IMR-90 (cell line): ENCODE measurements at regions not wholly inside any gene's neighbourhood (a gene's known extent, or its start where the extent isn't known, plus 50 kb on each side); places are given as distances from the start of the nearest gene placed in this dataset.

ENCODE experiments used
- ATAC-seq: fragments of 200-7000 bp; cut with Tn5 transposase; 2 replicates; pipeline ENCODE4 v1.9.1; 2020; ENCODE audit warnings: low read depth, mild to moderate bottlenecking, moderate library complexity
- BruUV-seq: library from RNA; stranded (reverse); fragments of 400-500 nt; replicated peaks from 2 replicates; lab custom pipeline; 2021; lab: Mats Ljungman, UMichigan
- CTCF ChIA-PET: fragments of 300-600 bp; formaldehyde crosslinking; extraction: SDS; loops from one replicate; lab custom pipeline; 2021; ENCODE audit warnings: antibody characterized with exemption; lab: Yijun Ruan, JAX
- POLR2A ChIA-PET: fragments of 300-600 bp; sonication (Branson Sonifier 250); formaldehyde crosslinking; loops from one replicate; lab custom pipeline; 2022; ENCODE audit warnings: antibody characterized with exemption; ENCODE audit not compliant: unreplicated experiment; lab: Charles Lee
- DNase-seq: peaks from one replicate; pipeline ENCODE4 v3.0.0; 2013
- H2AFZ ChIP-seq: replicated peaks from 2 replicates; pipeline ENCODE3; 2013; ENCODE audit warnings: low read length, mild to moderate bottlenecking; ENCODE audit not compliant: poor library complexity
- H2AK5ac ChIP-seq: 2 replicates; pipeline ENCODE4 v1.6.1; 2013; ENCODE audit warnings: low read depth, low read length, inconsistent platforms
- H2AK9ac ChIP-seq: replicated peaks from 2 replicates; pipeline ENCODE3; 2013; ENCODE audit warnings: mild to moderate bottlenecking, low read depth, low read length, moderate library complexity; ENCODE audit not compliant: poor library complexity
- H2BK120ac ChIP-seq: 2 replicates; pipeline ENCODE4 v1.6.1; 2013; ENCODE audit warnings: low read depth, low read length, inconsistent platforms
- H2BK15ac ChIP-seq: 3 replicates; pipeline ENCODE4 v1.6.1; 2013; ENCODE audit warnings: low read depth, low read length, inconsistent platforms
- H2BK20ac ChIP-seq: 2 replicates; pipeline ENCODE4 v1.6.1; 2013; ENCODE audit warnings: low read depth, mild to moderate bottlenecking, inconsistent platforms, low read length, moderate library complexity
- H2BK5ac ChIP-seq: 2 replicates; pipeline ENCODE4 v1.6.1; 2013; ENCODE audit warnings: mild to moderate bottlenecking, low read depth, low read length, inconsistent platforms; ENCODE audit not compliant: poor library complexity, severe bottlenecking
- H3K14ac ChIP-seq: replicated peaks from 2 replicates; pipeline ENCODE4 v1.6.1; 2013; ENCODE audit warnings: low read depth, low read length, inconsistent platforms
- H3K18ac ChIP-seq: 2 replicates; pipeline ENCODE4 v1.6.1; 2013; ENCODE audit warnings: low read depth, low read length, control low read depth
- H3K23ac ChIP-seq: 2 replicates; pipeline ENCODE4 v1.6.1; 2013; ENCODE audit warnings: low read depth, low read length, inconsistent platforms
- H3K27ac ChIP-seq: 2 replicates; pipeline ENCODE4 v1.5.1; 2013; ENCODE audit warnings: mild to moderate bottlenecking, control low read depth, low read length; ENCODE audit not compliant: insufficient read depth
- H3K27me3 ChIP-seq: 2 replicates; pipeline ENCODE4 v1.6.1; 2013; ENCODE audit warnings: low read length; ENCODE audit not compliant: control insufficient read depth, insufficient read depth
- H3K36me3 ChIP-seq: 2 replicates; pipeline ENCODE4 v1.6.1; 2013; ENCODE audit warnings: low read length, mixed read lengths; ENCODE audit not compliant: control insufficient read depth, insufficient read depth
- H3K4ac ChIP-seq: 2 replicates; pipeline ENCODE4 v1.6.1; 2013; ENCODE audit warnings: low read depth, low read length, inconsistent platforms
- H3K4me1 ChIP-seq: 2 replicates; pipeline ENCODE4 v1.6.1; 2013; ENCODE audit warnings: low read length, mixed read lengths; ENCODE audit not compliant: control insufficient read depth, insufficient read depth
- H3K4me2 ChIP-seq: 2 replicates; pipeline ENCODE4 v1.6.1; 2013; ENCODE audit warnings: low read depth, mild to moderate bottlenecking, control low read depth, low read length, moderate library complexity
- H3K4me3 ChIP-seq: 2 replicates; pipeline ENCODE4 v1.5.1; 2013; ENCODE audit warnings: low read depth, mild to moderate bottlenecking, control low read depth, low read length, moderate library complexity; ENCODE audit not compliant: insufficient read depth
- H3K56ac ChIP-seq: 2 replicates; pipeline ENCODE4 v1.6.1; 2013; ENCODE audit warnings: low read length, inconsistent platforms; ENCODE audit not compliant: insufficient read depth; ENCODE audit errors: extremely low read depth
- H3K79me1 ChIP-seq, 2 experiments: 2 replicates each; pipeline ENCODE4 v1.6.1; 2013; ENCODE audit warnings: low read length in 2 of 2, inconsistent platforms in 1 of 2, low read depth in 1 of 2
- H3K9ac ChIP-seq: 2 replicates; pipeline ENCODE4 v1.6.1; 2013; ENCODE audit warnings: low read depth, low read length, control low read depth
- H3K9me1 ChIP-seq: 2 replicates; pipeline ENCODE4 v1.6.1; 2013; ENCODE audit warnings: low read length, inconsistent platforms; ENCODE audit not compliant: insufficient read depth
- H3K9me3 ChIP-seq: 2 replicates; pipeline ENCODE4 v1.6.1; 2013; ENCODE audit warnings: low read length; ENCODE audit not compliant: control insufficient read depth, insufficient read depth
- H4K20me1 ChIP-seq: 2 replicates; pipeline ENCODE4 v1.6.1; 2013; ENCODE audit warnings: low read length, inconsistent platforms; ENCODE audit not compliant: insufficient read depth
- H4K5ac ChIP-seq: 2 replicates; pipeline ENCODE4 v1.6.1; 2013; ENCODE audit warnings: mild to moderate bottlenecking, low read depth, low read length, control low read depth
- H4K8ac ChIP-seq, 2 experiments: 2 replicates each; pipeline ENCODE4 v1.6.1; 2013; ENCODE audit warnings: low read depth in 2 of 2, low read length in 2 of 2, control low read depth in 1 of 2, inconsistent platforms in 1 of 2
- H4K91ac ChIP-seq: 2 replicates; pipeline ENCODE4 v1.6.1; 2013; ENCODE audit warnings: low read depth, low read length, inconsistent platforms; ENCODE audit not compliant: insufficient read depth
- CEBPB ChIP-seq: IDR thresholded peaks from 2 replicates; pipeline ENCODE4 v1.6.1; 2012; ENCODE audit warnings: low read depth, low read length, improper control_type of control experiment
- CHD1 ChIP-seq: IDR thresholded peaks from 2 replicates; pipeline ENCODE4 v1.6.1; 2012; ENCODE audit warnings: low read depth, low read length, improper control_type of control experiment
- FOS ChIP-seq: fragments of 150-350 bp; IDR thresholded peaks from 2 replicates; pipeline ENCODE4 v1.6.1; 2016; ENCODE audit warnings: low read depth, low read length
- MAFK ChIP-seq: IDR thresholded peaks from 2 replicates; pipeline ENCODE4 v1.6.1; 2012; ENCODE audit warnings: low read depth, low read length, improper control_type of control experiment
- NFE2L2 ChIP-seq: fragments of 150-350 bp; IDR thresholded peaks from 2 replicates; pipeline ENCODE4 v1.6.1; 2016; ENCODE audit warnings: low read depth, mild to moderate bottlenecking, low read length
- POLR2A ChIP-seq: IDR thresholded peaks from 2 replicates; pipeline ENCODE4 v1.6.1; 2012; ENCODE audit warnings: mild to moderate bottlenecking, low read depth, low read length
- RAD21 ChIP-seq: IDR thresholded peaks from 2 replicates; pipeline ENCODE4 v1.6.1; 2012; ENCODE audit warnings: low read length, improper control_type of control experiment
- RCOR1 ChIP-seq: IDR thresholded peaks from 2 replicates; pipeline ENCODE4 v1.6.1; 2012; ENCODE audit warnings: mild to moderate bottlenecking, low read length, improper control_type of control experiment; ENCODE audit not compliant: insufficient replicate concordance
- RFX5 ChIP-seq: IDR thresholded peaks from 2 replicates; pipeline ENCODE4 v1.8.0; 2012; ENCODE audit warnings: low read depth, mild to moderate bottlenecking, low read length, moderate library complexity
- SMC3 ChIP-seq: fragments of 150-350 bp; IDR thresholded peaks from 2 replicates; pipeline ENCODE4 v1.6.1; 2016; ENCODE audit warnings: low read depth, mild to moderate bottlenecking, antibody characterized with exemption, low read length, moderate library complexity
- WGBS, 2 experiments: methylation state at CpG; one replicate each; pipeline versions ENCODE4 v1.1.5 to v1.1.7; 2013; ENCODE audit warnings: missing lambda C conversion rate in 2 of 2; ENCODE audit not compliant: insufficient read length in 1 of 2; ENCODE audit errors: extremely low coverage in 2 of 2; 5-methylcytosine and 5-hydroxymethylcytosine counted together
- dilution Hi-C: fragments of 300-500 bp; cut with HindIII; formaldehyde crosslinking; loops from one replicate; pipeline ENCODE4 v1.14.3; 2018; ENCODE audit warnings: low sequenced_read_pairs; ENCODE audit not compliant: unreplicated experiment
- in situ Hi-C: fragments of 300-500 bp; cut with MboI; formaldehyde crosslinking; loops from 3 replicates; pipeline ENCODE4 v1.14.3; 2019; ENCODE audit warnings: low sequenced_read_pairs, inconsistent platforms, mixed read lengths
- intact Hi-C: fragments of 100-400 bp; cut with micrococcal nuclease; formaldehyde crosslinking; loops from 2 replicates; pipeline ENCODE4 v1.10.0; 2022
- TF ChIP-seq, protein P1 (sequence below): fragments of 150-350 bp; IDR thresholded peaks from 2 replicates; pipeline ENCODE4 v1.6.1; 2016; ENCODE audit warnings: low read depth, mild to moderate bottlenecking, low read length, moderate library complexity, borderline replicate concordance

DNA sequence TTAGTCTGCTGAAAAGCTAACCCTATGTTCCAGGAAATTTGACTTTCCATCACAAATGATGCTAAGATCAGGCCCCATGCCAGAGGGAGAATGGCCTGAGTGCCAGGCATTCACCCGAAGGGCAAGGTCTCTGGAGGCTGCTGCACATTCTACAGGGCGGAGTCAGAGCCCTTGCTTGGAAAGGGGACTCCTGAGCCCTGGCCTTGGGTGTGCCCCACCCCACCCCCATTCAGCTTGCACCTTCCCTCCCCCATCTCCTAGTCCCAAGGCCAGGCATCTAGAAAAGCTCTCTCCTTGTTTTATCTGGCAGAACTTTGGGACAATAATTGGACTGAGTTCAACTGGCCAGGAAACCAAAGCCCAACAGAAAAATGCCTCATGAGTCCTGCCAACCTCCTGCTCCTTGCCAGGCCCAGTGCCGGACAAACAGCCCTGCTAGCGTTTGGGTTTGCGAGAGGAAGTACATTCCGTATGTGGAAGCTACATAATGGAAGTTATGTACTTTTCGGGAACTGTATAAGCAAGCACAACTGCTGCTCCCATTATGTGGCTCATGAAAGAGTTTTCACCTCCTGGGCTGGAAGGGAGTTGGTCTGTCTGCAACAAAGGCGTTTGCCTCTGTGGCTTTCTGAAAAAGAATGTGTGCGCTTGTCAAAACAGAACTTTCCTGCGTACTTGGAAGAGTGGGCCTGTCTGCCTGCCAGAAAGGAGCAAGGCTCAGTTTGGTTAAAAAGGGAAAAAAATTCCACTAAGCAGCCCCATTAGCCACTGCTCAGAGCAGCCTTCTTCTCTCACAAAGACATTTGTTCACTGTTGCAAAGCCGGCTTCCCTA lies 321.5 kb upstream of the CTNNB1 start:
- no peak overlapping the region for H3K4me3 ChIP-seq
- no peak overlapping the region for H2AFZ ChIP-seq

More for the DNA sequence above, 321.5 kb upstream of the CTNNB1 start:
- no peaks in the 10 kb centered on the region for H3K4me1 ChIP-seq
- ChIA-PET CTCF (no interaction called here), POLR2A (no interaction called here)
- H3K9ac ChIP-seq: no peak overlapping the region
- intact Hi-C loops: no loop called here
- no peak overlapping the region for H3K27ac ChIP-seq
- H3K9me1 ChIP-seq: no peaks in the 10 kb centered on the region
- H2AK5ac ChIP-seq: no peak overlapping the region
- H3K56ac ChIP-seq: no peak overlapping the region
- no peak overlapping the region for H3K4ac ChIP-seq
- dilution Hi-C loops: no loop called here
- no peak overlapping the region for H4K91ac ChIP-seq
- no peak overlapping the region for H4K5ac ChIP-seq
- no peaks in the 10 kb centered on the region for H3K79me1 ChIP-seq
- in situ Hi-C loops: no loop called here
- DNase-seq (no peak), ATAC-seq (no peak)
- no peak overlapping the region for H2BK5ac ChIP-seq
- no peak overlapping the region for H2AK9ac ChIP-seq
- no peak overlapping the region for H2BK15ac ChIP-seq
- no peak overlapping the region for H3K18ac ChIP-seq
- no peaks in the 10 kb centered on the region for H3K36me3 ChIP-seq
- no peaks in the 10 kb centered on the region for H3K27me3 ChIP-seq
- no CpG with 5 or more reads among the region's 11 CpGs for WGBS, 2 experiments
- H2BK20ac ChIP-seq: no peak overlapping the region
- no peak overlapping the region for H3K23ac ChIP-seq
- no peak overlapping the region for H4K8ac ChIP-seq
- H3K4me2 ChIP-seq: no peak overlapping the region
- BruUV-seq: no TSS peak
- H4K20me1 ChIP-seq: no peaks in the 10 kb centered on the region
- TF ChIP-seq, protein P1, sequence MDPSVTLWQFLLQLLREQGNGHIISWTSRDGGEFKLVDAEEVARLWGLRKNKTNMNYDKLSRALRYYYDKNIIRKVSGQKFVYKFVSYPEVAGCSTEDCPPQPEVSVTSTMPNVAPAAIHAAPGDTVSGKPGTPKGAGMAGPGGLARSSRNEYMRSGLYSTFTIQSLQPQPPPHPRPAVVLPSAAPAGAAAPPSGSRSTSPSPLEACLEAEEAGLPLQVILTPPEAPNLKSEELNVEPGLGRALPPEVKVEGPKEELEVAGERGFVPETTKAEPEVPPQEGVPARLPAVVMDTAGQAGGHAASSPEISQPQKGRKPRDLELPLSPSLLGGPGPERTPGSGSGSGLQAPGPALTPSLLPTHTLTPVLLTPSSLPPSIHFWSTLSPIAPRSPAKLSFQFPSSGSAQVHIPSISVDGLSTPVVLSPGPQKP: no peak
- TF ChIP-seq RCOR1 (no peak), RFX5 (no peak), POLR2A (no peak), CEBPB (no peak), CHD1 (no peak), RAD21 (no peak), NFE2L2 (no peak), SMC3 (no peak), FOS (no peak), MAFK (no peak)
- H3K14ac ChIP-seq: no peak overlapping the region
- H2BK120ac ChIP-seq: no peak overlapping the region
- H3K9me3 ChIP-seq: 0 out of 2 replicates have a peak, but pooled peaks cover 3% of the 10 kb centered on the region
